HEK293 (cell line): ENCODE measurements at regions not wholly inside any gene's neighbourhood (a gene's known extent, or its start where the extent isn't known, plus 50 kb on each side); places are given as distances from the start of the nearest gene placed in this dataset.

Source experiments
- CTCF ChIA-PET: fragments of 350-600 bp; formaldehyde crosslinking; extraction: SDS; loops from one replicate; lab custom pipeline; 2021; ENCODE audit warnings: antibody characterized with exemption; lab: Yijun Ruan, JAX
- POLR2A ChIA-PET: fragments of 300-600 bp; formaldehyde crosslinking; extraction: SDS; loops from one replicate; lab custom pipeline; 2020; ENCODE audit warnings: antibody characterized with exemption, inconsistent platforms; lab: Yijun Ruan, JAX
- H3K27ac ChIP-seq: fragments of 200-500 bp; sonication (Bioruptor generic); 2 replicates; pipeline ENCODE4 v1.5.1; 2014; ENCODE audit warnings: low read depth, low read length, control low read depth, inconsistent platforms; ENCODE audit errors: extremely low read depth
- H3K36me3 ChIP-seq, 2 experiments: fragments of 200-500 bp in 1 of 2; sonication (Bioruptor generic) in 1 of 2; 1 replicate in 1 of 2; 2 replicates in 1 of 2; pipeline ENCODE4 v1.5.1; 2014 to 2017; ENCODE audit warnings: inconsistent platforms in 2 of 2, low read length in 2 of 2; ENCODE audit not compliant: control insufficient read depth in 2 of 2, insufficient read depth in 1 of 2
- H3K4me1 ChIP-seq: fragments of 200-500 bp; sonication (Bioruptor generic); 2 replicates; pipeline ENCODE4 v1.5.1; 2014; ENCODE audit warnings: mild to moderate bottlenecking, low read length, inconsistent platforms; ENCODE audit not compliant: control insufficient read depth, insufficient read depth
- H3K4me3 ChIP-seq: 2 replicates; pipeline ENCODE4 v1.5.1; 2011; ENCODE audit warnings: low read depth, mild to moderate bottlenecking, control low read depth, low read length, moderate library complexity
- H3K9me3 ChIP-seq: fragments of 200-500 bp; sonication (Bioruptor generic); 2 replicates; pipeline ENCODE4 v1.5.1; 2014; ENCODE audit warnings: low read depth, low read length, inconsistent platforms; ENCODE audit not compliant: control insufficient read depth, insufficient read depth
- BCL11A ChIP-seq: fragments of 450-650 bp; formaldehyde crosslinking; IDR thresholded peaks from 2 replicates; pipeline ENCODE4 v1.5.1; 2016; ENCODE audit warnings: low read depth, missing biosample characterization, missing genetic modification characterization
- INSM2 ChIP-seq: fragments of 450-650 bp; formaldehyde crosslinking; IDR thresholded peaks from 2 replicates; pipeline ENCODE4 v1.5.1; 2016; ENCODE audit warnings: missing biosample characterization, missing genetic modification characterization
- KLF10 ChIP-seq: fragments of 450-650 bp; IDR thresholded peaks from 2 replicates; pipeline ENCODE4 v1.5.1; 2018; ENCODE audit warnings: missing biosample characterization, mild to moderate bottlenecking, missing genetic modification characterization
- KLF8 ChIP-seq: fragments of 450-650 bp; formaldehyde crosslinking; IDR thresholded peaks from 2 replicates; pipeline ENCODE4 v1.5.1; 2016; ENCODE audit warnings: missing biosample characterization, missing genetic modification characterization
- ZFP3 ChIP-seq: fragments of 450-650 bp; formaldehyde crosslinking; IDR thresholded peaks from 2 replicates; pipeline ENCODE4 v1.5.1; 2016; ENCODE audit warnings: low read depth, missing biosample characterization, missing genetic modification characterization
- ZIC2 ChIP-seq: fragments of 450-650 bp; formaldehyde crosslinking; IDR thresholded peaks from 2 replicates; pipeline ENCODE4 v1.5.1; 2016; ENCODE audit warnings: missing biosample characterization, missing genetic modification characterization
- ZNF112 ChIP-seq: fragments of 450-650 bp; formaldehyde crosslinking; IDR thresholded peaks from 2 replicates; pipeline ENCODE4 v1.5.0; 2017; ENCODE audit warnings: missing biosample characterization, missing genetic modification characterization
- ZNF157 ChIP-seq: fragments of 450-650 bp; formaldehyde crosslinking; IDR thresholded peaks from 2 replicates; pipeline ENCODE4 v1.5.1; 2016; ENCODE audit warnings: missing biosample characterization, missing genetic modification characterization
- ZNF16 ChIP-seq: fragments of 450-650 bp; formaldehyde crosslinking; IDR thresholded peaks from 2 replicates; pipeline ENCODE4 v1.5.1; 2016; ENCODE audit warnings: low read depth, missing biosample characterization, missing genetic modification characterization
- ZNF184 ChIP-seq: fragments of 450-650 bp; IDR thresholded peaks from 2 replicates; pipeline ENCODE4 v1.5.1; 2018; ENCODE audit warnings: missing biosample characterization, mild to moderate bottlenecking, missing genetic modification characterization
- ZNF274 ChIP-seq, 2 experiments: fragments of 200-500 bp in 1 of 2; fragments of 450-650 bp in 1 of 2; sonication (Bioruptor generic) in 1 of 2; formaldehyde crosslinking in 1 of 2; IDR thresholded peaks; 2 replicates each; pipeline versions ENCODE4 v1.5.1 to v1.6.1; 2014 to 2016; ENCODE audit warnings: borderline replicate concordance in 1 of 2, inconsistent platforms in 1 of 2, low read length in 1 of 2, missing biosample characterization in 1 of 2, missing genetic modification characterization in 1 of 2
- ZNF341 ChIP-seq: fragments of 450-650 bp; formaldehyde crosslinking; IDR thresholded peaks from 2 replicates; pipeline ENCODE4; 2016; ENCODE audit warnings: low read depth, missing biosample characterization, missing genetic modification characterization
- ZNF654 ChIP-seq: fragments of 450-650 bp; formaldehyde crosslinking; IDR thresholded peaks from 2 replicates; pipeline ENCODE4 v1.5.1; 2016; ENCODE audit warnings: low read depth, missing biosample characterization, missing genetic modification characterization
- ZNF785 ChIP-seq: fragments of 450-650 bp; formaldehyde crosslinking; IDR thresholded peaks from 2 replicates; pipeline ENCODE4 v1.5.1; 2016; ENCODE audit warnings: missing biosample characterization, missing genetic modification characterization
- ZNF837 ChIP-seq: fragments of 450-650 bp; formaldehyde crosslinking; IDR thresholded peaks from 2 replicates; pipeline ENCODE4 v1.5.1; 2016; ENCODE audit warnings: missing biosample characterization, missing genetic modification characterization
- ZSCAN16 ChIP-seq: fragments of 450-650 bp; formaldehyde crosslinking; IDR thresholded peaks from 2 replicates; pipeline ENCODE4 v1.5.1; 2016; ENCODE audit warnings: missing biosample characterization, missing genetic modification characterization
- TF ChIP-seq, protein P1 (sequence below): sonication (generic); formaldehyde crosslinking; IDR thresholded peaks from 2 replicates; pipeline ENCODE4 v1.8.1; 2022; ENCODE audit warnings: mild to moderate bottlenecking, moderate library complexity, missing genetic modification reagents

DNA sequence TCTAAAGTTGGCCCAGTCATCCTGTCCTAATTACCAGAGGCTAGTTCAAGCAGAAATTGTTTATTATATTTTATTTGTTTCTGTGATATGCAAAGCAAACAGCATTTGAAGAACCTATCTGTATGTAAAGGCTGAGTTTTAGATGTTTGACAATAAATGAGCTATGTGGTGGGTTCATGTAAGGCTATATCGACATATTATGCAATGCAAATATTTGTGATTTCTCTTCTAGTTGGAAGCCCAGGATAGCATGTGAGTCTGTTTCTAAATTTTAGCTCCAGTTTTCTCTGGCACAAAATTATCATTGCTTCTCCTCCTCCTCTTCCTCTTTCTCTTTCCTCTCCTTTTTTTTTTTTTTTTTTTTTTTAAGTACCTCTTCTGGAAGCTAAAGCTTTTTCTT is 263.2 kb upstream of the LMCD1 start:
- H3K4me1 ChIP-seq = no peaks in the 10 kb centered on the region
- H3K9me3 ChIP-seq = no peaks in the 10 kb centered on the region
- TF ChIP-seq KLF8 (tag by site-specific recombination) (no peak), ZNF341 (tag by site-specific recombination) (no peak), ZNF785 (no peak), ZNF16 (tag by site-specific recombination) (no peak), ZNF184 (tag by site-specific recombination) (no peak)
- TF ChIP-seq, protein P1, sequence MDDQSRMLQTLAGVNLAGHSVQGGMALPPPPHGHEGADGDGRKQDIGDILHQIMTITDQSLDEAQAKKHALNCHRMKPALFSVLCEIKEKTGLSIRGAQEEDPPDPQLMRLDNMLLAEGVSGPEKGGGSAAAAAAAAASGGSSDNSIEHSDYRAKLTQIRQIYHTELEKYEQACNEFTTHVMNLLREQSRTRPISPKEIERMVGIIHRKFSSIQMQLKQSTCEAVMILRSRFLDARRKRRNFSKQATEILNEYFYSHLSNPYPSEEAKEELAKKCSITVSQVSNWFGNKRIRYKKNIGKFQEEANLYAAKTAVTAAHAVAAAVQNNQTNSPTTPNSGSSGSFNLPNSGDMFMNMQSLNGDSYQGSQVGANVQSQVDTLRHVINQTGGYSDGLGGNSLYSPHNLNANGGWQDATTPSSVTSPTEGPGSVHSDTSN = no peak
- no peaks in the 10 kb centered on the region for H3K36me3 ChIP-seq
- no peak overlapping the region for H3K27ac ChIP-seq
- POLR2A ChIA-PET = no interaction called here
- H3K4me3 ChIP-seq = no peak overlapping the region
- CTCF ChIA-PET = interaction anchor here (0.7 to 3.4 kb wide), 6 partner anchors 10 to 179 kb away, joined by 3 to 31 read pairs (median 5); no protein-coding TSS in a partner anchor

DNA sequence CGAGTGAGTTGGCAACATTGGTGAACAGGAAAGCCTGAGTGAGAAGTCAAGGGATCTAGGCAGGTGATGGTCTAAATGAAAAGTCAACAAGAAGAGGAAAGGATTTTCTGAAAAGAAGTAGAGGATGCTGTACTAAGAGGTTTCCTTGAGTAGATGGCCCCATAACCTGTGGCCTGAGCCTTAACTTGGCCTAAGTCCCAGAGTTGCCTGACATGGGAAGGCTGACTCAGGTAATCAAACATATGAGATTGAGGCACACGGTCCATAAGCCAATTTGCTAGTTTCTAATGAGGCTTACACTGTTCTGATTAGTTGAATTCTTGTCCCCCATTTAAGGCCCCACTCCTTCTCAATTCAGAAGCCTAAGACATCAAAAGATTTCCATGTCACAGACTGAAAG is 262.5 kb upstream of the LMCD1 start:
- CTCF ChIA-PET = interaction anchor here (0.7 to 3.4 kb wide), 34 partner anchors 10 to 307 kb away, joined by 3 to 31 read pairs (median 4); no protein-coding TSS in a partner anchor
- Histone ChIP-seq H3K36me3 (no peaks in the 10 kb centered on the region), H3K27ac (no peak overlapping the region), H3K4me3 (no peak overlapping the region), H3K9me3 (no peaks in the 10 kb centered on the region), H3K4me1 (no peaks in the 10 kb centered on the region)
- TF ChIP-seq ZNF112 (tag by site-specific recombination) (no peak), ZFP3 (tag by site-specific recombination) (no peak), ZSCAN16 (tag by site-specific recombination) (no peak), ZNF837 (no peak), ZNF274 (IDR thresholded peaks at IDR 0.05; ENCODE audit: low read length) (no peak), ZNF274 (tag by site-specific recombination; IDR thresholded peaks at IDR 0.05; ENCODE audit: borderline replicate concordance) (no peak), ZNF157 (tag by site-specific recombination) (no peak), KLF10 (no peak), ZIC2 (tag by site-specific recombination) (no peak), BCL11A (tag by site-specific recombination) (no peak)
- POLR2A ChIA-PET = interaction anchor here (0.6 kb wide), 1 partner anchor 188 kb away, joined by 5 read pairs; no protein-coding TSS in a partner anchor

DNA sequence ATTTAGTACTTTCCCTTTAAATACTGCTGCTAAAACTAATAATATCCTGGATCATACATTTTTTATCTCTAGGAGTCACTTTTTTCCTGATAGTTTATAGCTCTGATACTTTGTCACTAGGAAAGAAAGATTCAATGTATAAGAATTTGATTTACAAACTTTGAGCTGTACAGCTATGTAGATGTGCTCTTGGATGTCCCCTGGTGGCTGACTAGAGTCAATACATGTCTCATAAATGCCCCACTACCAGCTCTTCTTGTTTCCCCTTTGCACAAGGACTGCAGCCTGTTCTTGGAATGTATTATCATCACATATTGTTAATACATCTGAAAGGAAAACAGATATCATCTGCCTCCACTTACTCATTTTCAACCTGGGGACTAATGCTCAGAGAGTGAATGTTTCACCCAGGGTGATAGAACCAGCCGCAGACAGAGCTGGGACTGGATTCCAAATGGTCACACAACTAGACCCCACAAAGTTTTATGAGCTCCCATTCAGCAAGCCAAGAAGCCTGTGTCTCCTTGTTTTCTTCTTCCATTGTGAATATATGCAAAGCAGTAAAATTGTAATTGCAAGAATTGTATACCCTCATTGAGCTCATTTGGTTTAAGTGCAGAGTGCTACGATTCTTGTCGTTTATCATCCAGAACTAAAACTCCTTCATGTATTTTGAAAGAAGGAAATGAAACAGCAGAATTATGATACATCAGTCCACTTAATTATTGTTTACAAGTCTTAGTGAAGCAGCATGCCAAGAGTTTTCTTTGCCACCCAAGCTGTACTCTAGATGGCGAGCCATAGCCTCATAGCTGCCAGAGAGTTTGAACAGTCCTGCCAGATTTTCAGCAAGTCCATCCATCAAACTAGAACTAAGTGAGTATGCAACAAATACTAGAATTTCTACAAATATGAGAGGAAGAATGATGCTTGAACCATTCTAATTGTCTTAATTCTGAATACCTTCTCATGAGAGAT is 261.6 kb upstream of the LMCD1 start:
- ChIA-PET CTCF (interaction anchor here (0.6 to 3.4 kb wide), 45 partner anchors 9 to 306 kb away, joined by 3 to 31 read pairs (median 4); no protein-coding TSS in a partner anchor), POLR2A (interaction anchor here (0.6 kb wide), 1 partner anchor 189 kb away, joined by 5 read pairs; no protein-coding TSS in a partner anchor)
- Histone ChIP-seq H3K36me3 (no peaks in the 10 kb centered on the region), H3K4me1 (no peaks in the 10 kb centered on the region), H3K9me3 (no peaks in the 10 kb centered on the region), H3K27ac (no peak overlapping the region), H3K4me3 (no peak overlapping the region)
- TF ChIP-seq ZNF654 (tag by site-specific recombination) = peak; percentile 25
- no peak for TF ChIP-seq INSM2 (tag by site-specific recombination)
